ENCODE measurements at regions not wholly inside any gene's neighbourhood (a gene's known extent, or its start where the extent isn't known, plus 50 kb on each side); places are given as distances from the start of the nearest gene placed in this dataset.

DNA sequence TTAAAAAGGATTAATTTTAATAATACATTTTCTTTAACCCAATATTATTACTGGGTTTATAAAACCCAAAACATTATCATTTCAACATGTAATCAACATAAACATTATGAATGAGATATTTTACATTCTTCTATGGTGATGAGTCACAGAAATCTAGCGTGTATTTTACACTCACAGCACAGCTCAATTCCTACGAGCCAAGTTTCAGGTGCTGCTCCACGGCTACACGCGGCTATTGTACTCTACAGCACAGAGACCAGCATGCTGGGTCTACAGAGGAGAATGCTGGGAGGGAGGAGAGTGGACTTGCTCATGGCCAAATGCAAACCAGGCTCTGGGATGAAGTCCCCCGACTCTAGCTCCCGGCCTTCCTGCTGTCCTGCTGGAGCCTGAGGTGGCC lies 72.0 kb upstream of the LMO1 start:
- ChIA-PET POLR2A (no interaction called here), CTCF (interaction anchor here (1.3 kb wide), 1 partner anchor 126 kb away, joined by 3 read pairs; no protein-coding TSS in a partner anchor)
- no peak for DNase-seq
- Mint-ChIP-seq H3K36me3 (ENCODE audit: low read depth) (no peaks in the 10 kb centered on the region), H3K27ac (no peak overlapping the region), H3K4me3 (no peak overlapping the region), H3K9me3 (no peaks in the 10 kb centered on the region), H3K27me3 (peaks cover 5% of the 10 kb centered on the region), H3K4me1 (peaks cover 16% of the 10 kb centered on the region)
- no peak for ATAC-seq (ENCODE audit: low read depth)
- intact Hi-C loops (cut with micrococcal nuclease): no loop called here
- TF ChIP-seq, protein P1, sequence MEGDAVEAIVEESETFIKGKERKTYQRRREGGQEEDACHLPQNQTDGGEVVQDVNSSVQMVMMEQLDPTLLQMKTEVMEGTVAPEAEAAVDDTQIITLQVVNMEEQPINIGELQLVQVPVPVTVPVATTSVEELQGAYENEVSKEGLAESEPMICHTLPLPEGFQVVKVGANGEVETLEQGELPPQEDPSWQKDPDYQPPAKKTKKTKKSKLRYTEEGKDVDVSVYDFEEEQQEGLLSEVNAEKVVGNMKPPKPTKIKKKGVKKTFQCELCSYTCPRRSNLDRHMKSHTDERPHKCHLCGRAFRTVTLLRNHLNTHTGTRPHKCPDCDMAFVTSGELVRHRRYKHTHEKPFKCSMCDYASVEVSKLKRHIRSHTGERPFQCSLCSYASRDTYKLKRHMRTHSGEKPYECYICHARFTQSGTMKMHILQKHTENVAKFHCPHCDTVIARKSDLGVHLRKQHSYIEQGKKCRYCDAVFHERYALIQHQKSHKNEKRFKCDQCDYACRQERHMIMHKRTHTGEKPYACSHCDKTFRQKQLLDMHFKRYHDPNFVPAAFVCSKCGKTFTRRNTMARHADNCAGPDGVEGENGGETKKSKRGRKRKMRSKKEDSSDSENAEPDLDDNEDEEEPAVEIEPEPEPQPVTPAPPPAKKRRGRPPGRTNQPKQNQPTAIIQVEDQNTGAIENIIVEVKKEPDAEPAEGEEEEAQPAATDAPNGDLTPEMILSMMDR (IDR thresholded peaks at IDR 0.05): no peak

DNA sequence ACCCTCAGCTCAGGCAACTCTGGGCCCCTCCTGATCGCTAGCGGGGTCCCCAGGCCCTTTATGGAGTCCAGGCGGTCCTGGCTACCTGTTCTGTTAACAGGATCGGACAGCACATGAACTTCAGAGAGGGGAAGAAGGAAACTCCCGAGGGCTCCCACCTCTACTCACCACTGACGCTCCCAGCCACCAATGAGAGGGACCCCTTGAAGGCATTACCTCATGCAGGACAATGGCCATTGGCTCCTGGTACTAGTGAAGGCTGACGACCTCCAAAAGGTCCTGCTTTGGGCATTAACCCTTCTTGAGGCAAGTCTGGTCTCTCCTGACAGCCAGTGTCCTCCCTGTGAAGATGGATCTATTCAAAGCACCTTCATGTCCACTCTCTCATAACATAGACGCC lies 71.5 kb upstream of the LMO1 start:
- TF ChIP-seq, protein P1 (IDR thresholded peaks at IDR 0.05): no peak
- POLR2A ChIA-PET: no interaction called here
- H3K27me3 Mint-ChIP-seq: peaks cover 5% of the 10 kb centered on the region
- CTCF ChIA-PET: interaction anchor here (1.3 kb wide), 1 partner anchor 125 kb away, joined by 3 read pairs; no protein-coding TSS in a partner anchor
- H3K9me3 Mint-ChIP-seq: no peaks in the 10 kb centered on the region
- no peak overlapping the region for H3K27ac Mint-ChIP-seq
- intact Hi-C loops (cut with micrococcal nuclease): no loop called here
- ATAC-seq (ENCODE audit: low read depth) (no peak), DNase-seq (no peak)
- no peaks in the 10 kb centered on the region for H3K36me3 Mint-ChIP-seq (ENCODE audit: low read depth)
- no peak overlapping the region for H3K4me3 Mint-ChIP-seq
- peaks cover 16% of the 10 kb centered on the region for H3K4me1 Mint-ChIP-seq

- ChIA-PET POLR2A (no interaction called here), CTCF (interaction anchor here (0.6 kb wide), 1 partner anchor 480 kb away, joined by 3 read pairs; no protein-coding TSS in a partner anchor)
- H3K27me3 Mint-ChIP-seq: peaks cover 8% of the 10 kb centered on the region
- peaks cover 17% of the 10 kb centered on the region for H3K4me1 Mint-ChIP-seq
- ATAC-seq (ENCODE audit: low read depth) (no peak), DNase-seq (no peak)
- intact Hi-C loops (cut with micrococcal nuclease): no loop called here
- no peak overlapping the region for H3K27ac Mint-ChIP-seq
- no peaks in the 10 kb centered on the region for H3K36me3 Mint-ChIP-seq (ENCODE audit: low read depth)
- H3K9me3 Mint-ChIP-seq: no peaks in the 10 kb centered on the region
- H3K4me3 Mint-ChIP-seq: no peak overlapping the region
- TF ChIP-seq, protein P1 (IDR thresholded peaks at IDR 0.05): no peak
Measured at GRCh38 chr11:8333811-8334401, 70.2 kb upstream of the LMO1 start.

DNA sequence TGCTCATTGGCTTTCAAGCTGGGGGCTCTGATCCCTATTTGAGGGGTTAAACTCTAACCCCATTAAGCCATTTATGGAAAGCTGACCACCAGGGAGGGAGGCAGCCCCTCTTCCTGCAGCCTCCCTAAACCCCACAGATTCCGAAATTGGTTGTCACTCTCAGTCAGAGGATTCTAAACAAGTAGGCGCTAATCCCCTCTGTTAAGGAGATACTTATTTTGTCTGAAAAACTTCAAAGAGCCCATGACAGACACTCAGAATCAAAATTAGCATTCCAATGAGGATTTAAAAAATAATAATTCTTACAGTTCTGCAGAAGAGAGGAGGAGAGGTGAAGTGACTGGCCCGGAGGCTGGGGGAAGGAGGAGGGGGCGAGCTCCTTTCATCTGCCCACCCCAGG lies 69.7 kb upstream of the LMO1 start:
- no peak for DNase-seq
- no peaks in the 10 kb centered on the region for H3K36me3 Mint-ChIP-seq (ENCODE audit: low read depth)
- ChIA-PET POLR2A (no interaction called here), CTCF (no interaction called here)
- no peaks in the 10 kb centered on the region for H3K9me3 Mint-ChIP-seq
- ATAC-seq (ENCODE audit: low read depth): no peak
- TF ChIP-seq, protein P1 (IDR thresholded peaks at IDR 0.05): no peak
- H3K4me1 Mint-ChIP-seq: peaks cover 18% of the 10 kb centered on the region
- no peak overlapping the region for H3K27ac Mint-ChIP-seq
- H3K27me3 Mint-ChIP-seq: peaks cover 8% of the 10 kb centered on the region
- intact Hi-C loops (cut with micrococcal nuclease): no loop called here
- no peak overlapping the region for H3K4me3 Mint-ChIP-seq

DNA sequence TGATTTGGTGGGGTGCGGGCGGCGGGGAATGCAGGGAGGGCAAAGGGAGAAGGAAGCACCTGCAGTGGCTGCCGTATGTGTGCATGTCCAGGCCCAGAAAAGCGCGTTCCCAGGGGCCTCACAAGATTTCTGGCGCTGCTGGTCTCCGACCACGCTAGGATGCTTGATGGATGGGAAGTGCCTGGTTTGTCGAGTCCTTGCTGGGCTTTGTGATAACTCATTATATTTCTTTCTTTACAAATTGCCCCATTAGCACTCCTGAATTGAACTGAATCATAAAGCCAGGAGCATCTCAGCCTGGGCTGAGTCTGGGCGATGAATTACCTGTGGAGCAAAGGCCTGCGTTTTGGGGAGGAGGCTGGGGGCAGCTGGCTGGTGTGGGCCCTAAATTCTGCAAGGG lies 69.2 kb upstream of the LMO1 start:
- no peak overlapping the region for H3K27ac Mint-ChIP-seq
- TF ChIP-seq, protein P1 (IDR thresholded peaks at IDR 0.05): no peak
- H3K4me3 Mint-ChIP-seq: no peak overlapping the region
- ATAC-seq (ENCODE audit: low read depth): no peak
- peaks cover 23% of the 10 kb centered on the region for H3K4me1 Mint-ChIP-seq
- DNase-seq: no peak
- ChIA-PET POLR2A (no interaction called here), CTCF (no interaction called here)
- intact Hi-C loops (cut with micrococcal nuclease): no loop called here
- H3K36me3 Mint-ChIP-seq (ENCODE audit: low read depth): no peaks in the 10 kb centered on the region
- H3K27me3 Mint-ChIP-seq: peaks cover 8% of the 10 kb centered on the region
- H3K9me3 Mint-ChIP-seq: no peaks in the 10 kb centered on the region
